Epithelial cell of esophagus (primary cell): ENCODE measurements at regions not wholly inside any gene's neighbourhood (a gene's known extent, or its start where the extent isn't known, plus 50 kb on each side); places are given as distances from the start of the nearest gene placed in this dataset.

Experiments used
- DNase-seq: peaks from one replicate; pipeline ENCODE4 v3.0.0; 2010; ENCODE audit warnings: low read depth
- H3K4me3 ChIP-seq: 2 replicates; pipeline ENCODE4 v1.5.1; 2011; ENCODE audit warnings: mild to moderate bottlenecking, low read length, control low read depth
- CTCF ChIP-seq: IDR thresholded peaks from 2 replicates; pipeline ENCODE4 v1.5.1; 2011; ENCODE audit warnings: low read depth, mild to moderate bottlenecking, low read length, control low read depth, inconsistent platforms; ENCODE audit not compliant: insufficient read depth; ENCODE audit errors: missing control alignments

DNA sequence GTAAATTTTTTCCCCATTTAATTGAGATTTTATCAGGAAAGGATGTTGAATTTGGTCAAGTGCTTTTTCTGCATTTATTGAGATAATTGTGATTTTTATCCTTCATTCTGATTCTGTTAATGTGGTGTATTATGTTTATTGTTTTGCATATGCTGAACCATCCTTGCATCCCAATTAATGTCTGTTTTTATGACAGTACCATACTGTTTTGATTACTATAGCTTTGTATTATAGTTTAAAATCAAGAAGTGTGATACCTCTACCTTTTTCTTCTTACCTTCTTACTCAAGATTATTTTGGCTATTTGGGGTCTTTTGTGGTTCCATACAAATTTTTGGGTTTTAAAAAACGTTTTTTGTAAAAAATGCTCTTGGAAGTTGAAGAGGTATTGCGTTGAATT, 357.2 kb downstream of the REEP3 start:
- no peak for TF ChIP-seq CTCF
- no peak for DNase-seq
- no peak overlapping the region for H3K4me3 ChIP-seq

GRCh38 chr10:63883861-63884260, 362.7 kb downstream of the REEP3 start:
- DNase-seq = no peak
- H3K4me3 ChIP-seq = no peak overlapping the region
- no peak for TF ChIP-seq CTCF

- H3K4me3 ChIP-seq = no peak overlapping the region
- no peak for TF ChIP-seq CTCF
- DNase-seq = no peak
These were observed 363.2 kb downstream of the REEP3 start for GRCh38 chr10:63884426-63884825.

DNA sequence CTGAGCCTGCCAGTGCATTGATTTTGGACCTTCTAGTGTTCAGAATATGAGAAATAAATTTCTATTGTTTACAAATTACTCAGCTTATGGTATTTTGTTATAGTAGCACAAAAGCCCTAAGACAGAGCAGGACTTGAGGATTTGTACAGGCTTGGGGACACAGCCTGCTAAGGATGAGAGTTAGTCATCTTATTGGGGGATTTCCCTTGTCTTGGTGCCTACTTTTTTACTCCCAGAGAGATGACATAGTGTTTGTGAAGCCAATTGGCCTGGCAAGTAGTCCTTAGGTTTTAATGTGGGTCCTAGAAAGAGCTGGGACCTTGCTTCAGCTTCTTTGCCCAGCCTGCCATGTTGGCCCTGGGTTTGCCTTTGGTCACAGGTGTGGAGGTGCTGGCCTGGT, 364.0 kb downstream of the REEP3 start:
- peak; percentile 18 for DNase-seq
- TF ChIP-seq CTCF = no peak
- no peak overlapping the region for H3K4me3 ChIP-seq

DNA sequence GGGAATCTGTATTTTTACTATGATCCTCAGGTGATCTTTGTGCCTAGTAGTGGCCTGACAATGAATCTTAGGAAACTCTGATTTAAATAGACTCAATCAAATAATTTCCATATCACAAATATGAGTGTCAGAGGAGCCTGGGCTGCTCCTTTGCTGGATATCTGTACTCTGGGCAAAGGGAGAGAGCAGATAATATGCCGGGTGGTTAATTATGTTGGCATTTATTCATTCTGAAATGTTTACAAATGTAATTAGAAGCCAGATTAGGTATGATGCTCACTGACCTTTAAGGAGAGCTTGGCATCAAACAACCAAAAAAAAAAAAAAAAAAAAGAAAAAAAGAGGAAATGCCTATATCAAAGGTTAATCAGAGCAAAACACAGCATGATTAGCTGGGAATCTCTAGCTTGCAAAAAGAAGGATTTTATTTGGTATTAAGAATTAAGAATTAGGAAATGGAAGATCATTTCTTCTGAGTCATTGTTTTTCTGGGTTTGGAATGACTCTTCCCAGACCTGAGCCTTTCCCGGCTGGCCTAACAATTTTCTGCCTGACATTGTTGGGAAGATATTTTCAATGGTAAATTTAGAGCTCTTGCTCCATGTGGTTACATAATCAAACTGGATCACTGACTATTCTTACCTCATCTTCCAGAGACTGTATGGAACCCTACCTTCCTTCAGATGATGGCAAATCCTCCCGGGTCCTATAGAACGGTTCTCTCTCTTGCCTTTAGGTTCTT, 365.3 kb downstream of the REEP3 start:
- TF ChIP-seq CTCF = no peak

DNA sequence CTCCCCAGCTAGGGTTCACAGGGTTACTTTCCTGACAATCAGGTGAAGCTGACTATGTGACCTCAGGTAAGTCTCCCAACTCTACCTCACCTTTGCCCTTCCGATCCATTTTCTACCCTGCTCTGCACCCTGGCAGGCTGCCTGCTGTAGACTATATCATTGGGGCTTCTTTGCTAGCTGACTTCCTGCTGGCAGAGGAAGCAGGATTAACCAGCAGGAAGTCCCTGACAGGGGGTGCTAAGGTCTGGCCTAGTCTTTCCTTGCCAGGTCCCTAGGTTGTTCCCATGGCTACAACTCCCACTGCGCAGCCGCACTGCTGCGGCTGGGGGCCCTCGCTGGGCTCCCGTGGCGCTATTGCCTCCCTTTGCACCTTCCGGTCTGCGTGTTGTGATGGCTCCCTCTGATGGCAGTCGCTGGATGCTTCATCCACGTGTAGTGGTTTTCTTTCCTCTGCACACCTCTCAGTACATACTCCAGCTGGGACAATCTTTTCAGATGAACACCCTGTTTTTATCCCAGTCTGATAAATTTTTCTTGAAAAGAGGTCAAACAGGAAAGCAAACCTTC, 365.9 kb downstream of the REEP3 start:
- DNase-seq = no peak
- TF ChIP-seq CTCF = no peak
- no peak overlapping the region for H3K4me3 ChIP-seq

More for the DNA sequence above, 365.3 kb downstream of the REEP3 start:
- DNase-seq = no peak
- no peak overlapping the region for H3K4me3 ChIP-seq
